Karpas-422 (cell line): ENCODE measurements at regions not wholly inside any gene's neighbourhood (a gene's known extent, or its start where the extent isn't known, plus 50 kb on each side); places are given as distances from the start of the nearest gene placed in this dataset.

ENCODE experiments used
- DNase-seq: peaks from one replicate; pipeline ENCODE4 v3.0.0-alpha.2; 2015
- H2AFZ ChIP-seq: fragments of 200-600 bp; sonication (generic); 2 replicates; pipeline ENCODE4 v1.6.1; 2014; ENCODE audit warnings: antibody characterized with exemption, low read length, mixed read lengths
- H3K27ac ChIP-seq: fragments of 200-600 bp; sonication (generic); 2 replicates; pipeline ENCODE4 v1.5.1; 2014; ENCODE audit warnings: mild to moderate bottlenecking, low read length, moderate library complexity
- H3K27me3 ChIP-seq: fragments of 200-600 bp; sonication (generic); 2 replicates; pipeline ENCODE4 v1.6.1; 2014; ENCODE audit warnings: low read length, mixed read lengths
- H3K36me3 ChIP-seq: fragments of 200-600 bp; sonication (generic); 2 replicates; pipeline ENCODE4 v1.6.1; 2014; ENCODE audit warnings: low read length, mixed read lengths; ENCODE audit not compliant: insufficient read depth
- H3K4me1 ChIP-seq: fragments of 200-600 bp; sonication (generic); 2 replicates; pipeline ENCODE4 v1.6.1; 2014; ENCODE audit warnings: mild to moderate bottlenecking, low read length, mixed read lengths
- H3K4me2 ChIP-seq: fragments of 200-600 bp; sonication (generic); 2 replicates; pipeline ENCODE4 v1.6.1; 2014; ENCODE audit warnings: low read length, low read depth, mild to moderate bottlenecking; ENCODE audit not compliant: poor library complexity, severe bottlenecking
- H3K4me3 ChIP-seq: fragments of 200-600 bp; sonication (generic); 2 replicates; pipeline ENCODE4 v1.5.1; 2014; ENCODE audit warnings: mild to moderate bottlenecking, antibody characterized with exemption, low read length, mixed read lengths
- H3K79me2 ChIP-seq: fragments of 200-600 bp; sonication (generic); 2 replicates; pipeline ENCODE4 v1.6.1; 2014; ENCODE audit warnings: mild to moderate bottlenecking, low read length, mixed read lengths
- H3K9ac ChIP-seq: fragments of 200-600 bp; sonication (generic); 2 replicates; pipeline ENCODE4 v1.6.0; 2014; ENCODE audit warnings: low read length
- H3K9me2 ChIP-seq: fragments of 200-600 bp; sonication (generic), shearing (Covaris generic); replicated peaks from 2 replicates; pipeline ENCODE4 v1.6.0; 2014; ENCODE audit warnings: mild to moderate bottlenecking, low read length, moderate library complexity; ENCODE audit not compliant: insufficient read depth
- H3K9me3 ChIP-seq: fragments of 300-700, 200-600 bp; sonication (generic); 2 replicates; pipeline ENCODE4 v1.6.1; 2014; ENCODE audit warnings: low read length, mixed read lengths
- H4K20me1 ChIP-seq: fragments of 200-600 bp; sonication (generic); 2 replicates; pipeline ENCODE4 v1.6.1; 2014; ENCODE audit warnings: mild to moderate bottlenecking, antibody characterized with exemption, low read length, low read depth; ENCODE audit not compliant: insufficient read depth

DNA sequence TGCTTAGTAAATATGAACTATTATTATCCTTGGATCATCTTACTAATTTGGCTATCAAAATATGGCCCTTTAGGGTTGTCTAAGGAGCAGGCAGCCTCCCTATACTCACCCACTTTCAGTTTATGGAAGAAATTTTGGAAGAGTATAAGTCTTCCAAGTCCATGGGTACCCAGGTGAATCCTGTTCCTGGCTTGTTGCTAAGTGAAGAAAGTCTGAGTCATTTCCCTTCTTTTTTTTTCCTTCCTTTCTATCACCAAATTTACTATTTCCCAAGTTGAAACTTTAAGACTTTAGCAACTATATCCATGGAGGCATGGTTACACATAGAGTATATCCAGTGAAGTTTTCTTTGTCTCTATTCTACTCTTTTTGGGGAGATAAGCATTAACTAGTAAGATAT, 184.0 kb upstream of the ACTBL2 start:
- no peaks in the 10 kb centered on the region for H3K36me3 ChIP-seq
- H3K9me2 ChIP-seq, result no peaks in the 10 kb centered on the region
- no peak overlapping the region for H3K27ac ChIP-seq
- H3K79me2 ChIP-seq, result no peaks in the 10 kb centered on the region
- DNase-seq, result no peak
- H3K4me2 ChIP-seq, result no peak overlapping the region
- H3K9me3 ChIP-seq, result no peaks in the 10 kb centered on the region
- H4K20me1 ChIP-seq, result no peaks in the 10 kb centered on the region
- H3K27me3 ChIP-seq, result no peaks in the 10 kb centered on the region
- no peak overlapping the region for H3K4me3 ChIP-seq
- no peak overlapping the region for H3K9ac ChIP-seq
- no peak overlapping the region for H2AFZ ChIP-seq
- H3K4me1 ChIP-seq, result no peaks in the 10 kb centered on the region

DNA sequence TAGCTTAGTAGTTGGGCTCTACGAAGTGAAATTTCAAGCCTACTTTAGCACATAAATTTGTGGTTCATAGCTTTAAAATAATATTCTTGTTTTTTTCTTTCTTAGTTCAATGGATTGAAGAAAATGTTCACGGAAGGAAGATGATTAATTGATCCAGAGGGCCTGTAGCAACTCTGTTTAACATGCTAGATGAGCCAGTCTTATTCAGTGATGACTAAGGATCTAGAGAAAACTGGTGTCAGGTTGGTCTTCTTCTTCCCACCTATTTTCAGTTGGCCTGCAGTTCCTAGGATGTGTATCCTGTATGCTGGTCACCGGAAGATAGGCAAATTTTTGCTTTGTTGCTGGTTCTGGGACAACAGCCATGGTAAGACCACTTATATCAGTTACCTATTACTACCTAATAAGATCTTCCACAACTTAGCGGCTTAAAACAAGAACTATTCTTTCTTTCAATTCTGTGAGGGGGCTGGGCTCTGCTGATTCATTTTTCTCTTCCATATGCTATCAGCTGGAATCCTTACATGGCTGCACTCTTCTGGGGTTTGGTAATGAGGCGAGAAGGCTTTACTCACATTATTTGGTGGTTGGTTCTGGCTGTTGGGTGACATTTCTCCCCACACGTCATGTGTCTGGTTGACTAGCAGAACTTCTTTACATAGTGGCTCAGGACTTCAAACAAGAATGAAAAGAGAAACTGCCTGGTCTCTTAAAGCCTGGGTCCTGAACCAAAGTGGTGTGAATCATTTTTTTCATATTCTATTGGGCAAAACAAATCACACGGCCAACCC, 182.7 kb upstream of the ACTBL2 start:
- Histone ChIP-seq H3K27ac (no peak overlapping the region), H3K9ac (no peak overlapping the region), H3K4me3 (no peak overlapping the region)

DNA sequence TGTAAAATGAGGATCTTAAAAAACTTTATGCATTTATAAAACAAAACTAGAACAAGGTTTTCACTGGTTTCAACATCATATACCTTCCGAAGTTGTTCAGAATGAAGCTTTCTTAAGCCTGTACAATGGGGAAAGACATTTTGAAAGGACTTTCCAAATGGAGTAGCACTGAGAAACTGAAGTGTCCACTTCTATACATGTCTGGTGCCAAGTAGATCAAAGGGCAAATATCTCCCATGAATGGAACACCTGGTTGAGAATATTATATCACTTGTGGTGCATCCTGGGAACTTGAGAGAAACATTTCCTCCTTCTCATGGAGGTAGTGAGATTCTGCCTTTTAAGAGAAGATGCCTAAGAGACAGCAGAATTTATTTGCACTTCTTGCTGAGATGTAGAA, 182.1 kb upstream of the ACTBL2 start:
- no peaks in the 10 kb centered on the region for H3K27me3 ChIP-seq
- H3K4me1 ChIP-seq, result no peaks in the 10 kb centered on the region
- no peaks in the 10 kb centered on the region for H3K36me3 ChIP-seq
- H3K9ac ChIP-seq, result no peak overlapping the region
- no peaks in the 10 kb centered on the region for H3K9me3 ChIP-seq
- H3K4me2 ChIP-seq, result no peak overlapping the region
- DNase-seq, result no peak
- H4K20me1 ChIP-seq, result no peaks in the 10 kb centered on the region
- H3K79me2 ChIP-seq, result no peaks in the 10 kb centered on the region
- H2AFZ ChIP-seq, result no peak overlapping the region
- no peak overlapping the region for H3K27ac ChIP-seq
- no peak overlapping the region for H3K4me3 ChIP-seq
- no peaks in the 10 kb centered on the region for H3K9me2 ChIP-seq

More for the DNA sequence above, 182.7 kb upstream of the ACTBL2 start:
- H4K20me1 ChIP-seq, result no peaks in the 10 kb centered on the region
- H3K27me3 ChIP-seq, result no peaks in the 10 kb centered on the region
- no peak overlapping the region for H2AFZ ChIP-seq
- DNase-seq, result no peak
- H3K9me3 ChIP-seq, result no peaks in the 10 kb centered on the region
- H3K9me2 ChIP-seq, result no peaks in the 10 kb centered on the region
- H3K36me3 ChIP-seq, result no peaks in the 10 kb centered on the region
- H3K4me2 ChIP-seq, result no peak overlapping the region
- no peaks in the 10 kb centered on the region for H3K4me1 ChIP-seq
- no peaks in the 10 kb centered on the region for H3K79me2 ChIP-seq

DNA sequence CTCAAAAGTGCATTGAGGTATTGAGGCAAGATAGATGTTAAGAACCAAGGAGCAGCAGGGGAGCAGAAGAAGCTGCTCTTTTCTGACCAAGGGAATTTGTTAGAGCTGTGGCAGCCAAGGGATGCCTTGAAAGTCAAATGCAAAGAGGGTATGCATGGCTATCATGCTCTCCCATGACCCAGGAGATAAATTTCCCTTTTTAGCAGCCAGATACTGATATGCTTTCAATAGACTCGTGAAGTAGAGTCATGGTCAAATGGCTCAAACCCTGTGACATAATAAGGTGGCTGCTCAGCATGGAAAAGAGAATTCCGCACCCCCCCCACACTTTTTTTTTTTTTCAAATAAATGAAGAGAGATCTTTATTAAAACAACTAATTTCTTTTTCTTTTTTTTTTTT, 180.9 kb upstream of the ACTBL2 start:
- H3K4me1 ChIP-seq, result no peaks in the 10 kb centered on the region
- DNase-seq, result no peak
- no peak overlapping the region for H3K4me3 ChIP-seq
- H3K27me3 ChIP-seq, result no peaks in the 10 kb centered on the region
- no peak overlapping the region for H3K9ac ChIP-seq
- no peaks in the 10 kb centered on the region; the same call in 1 of the 2 replicates for H3K9me2 ChIP-seq
- H2AFZ ChIP-seq, result no peak overlapping the region
- no peaks in the 10 kb centered on the region for H3K79me2 ChIP-seq
- H3K4me2 ChIP-seq, result no peak overlapping the region
- H3K9me3 ChIP-seq, result no peaks in the 10 kb centered on the region
- no peak overlapping the region for H3K27ac ChIP-seq
- no peaks in the 10 kb centered on the region for H3K36me3 ChIP-seq
- H4K20me1 ChIP-seq, result no peaks in the 10 kb centered on the region

DNA sequence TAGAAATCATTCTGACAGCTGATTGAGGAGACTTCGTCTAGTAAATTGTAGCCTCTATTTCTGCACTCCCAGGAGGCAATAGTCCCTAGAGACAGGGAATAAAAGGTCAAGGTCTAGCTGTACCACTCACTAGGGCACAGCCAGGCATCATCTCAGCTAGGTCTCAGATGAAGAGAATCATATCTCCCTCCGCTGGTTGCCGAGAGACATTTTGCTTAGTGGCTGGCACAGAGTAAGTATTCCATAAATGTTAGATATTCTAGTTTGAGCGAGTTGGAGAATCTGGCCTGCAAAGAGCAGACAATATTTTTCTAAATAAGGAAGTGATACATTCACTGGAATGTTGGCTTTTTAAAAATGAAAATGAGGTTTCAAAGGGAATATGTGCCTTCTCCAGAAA, 180.4 kb upstream of the ACTBL2 start:
- no peaks in the 10 kb centered on the region; the same call in 1 of the 2 replicates for H3K9me2 ChIP-seq
- H3K79me2 ChIP-seq, result no peaks in the 10 kb centered on the region
- no peaks in the 10 kb centered on the region for H3K36me3 ChIP-seq
- no peak for DNase-seq
- no peaks in the 10 kb centered on the region for H3K4me1 ChIP-seq
- H3K27ac ChIP-seq, result no peak overlapping the region
- no peaks in the 10 kb centered on the region for H3K9me3 ChIP-seq
- no peak overlapping the region for H3K4me3 ChIP-seq
- H3K9ac ChIP-seq, result no peak overlapping the region
- H3K27me3 ChIP-seq, result no peaks in the 10 kb centered on the region
- no peak overlapping the region for H3K4me2 ChIP-seq
- H4K20me1 ChIP-seq, result no peaks in the 10 kb centered on the region
- no peak overlapping the region for H2AFZ ChIP-seq

DNA sequence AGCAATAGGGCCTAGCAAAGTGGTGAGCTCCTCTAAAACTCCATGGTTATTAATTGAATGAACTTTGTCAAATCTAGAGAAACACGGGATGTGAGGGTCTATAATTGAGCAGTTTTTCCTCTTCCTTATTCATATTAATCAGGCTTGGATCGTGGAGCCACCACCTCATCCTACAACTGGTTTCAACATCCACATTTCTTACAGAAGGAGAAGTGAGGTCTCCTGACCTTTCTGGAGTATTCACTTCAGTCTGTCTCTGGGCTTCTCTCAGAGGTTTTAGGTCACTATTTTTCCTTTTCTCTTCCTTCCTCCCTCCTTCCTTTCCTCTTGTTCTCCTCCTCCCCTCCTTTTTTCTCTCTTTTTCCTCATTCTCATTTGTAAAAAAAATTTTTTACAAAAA, 177.3 kb upstream of the ACTBL2 start:
- no peaks in the 10 kb centered on the region for H3K27me3 ChIP-seq
- no peak overlapping the region for H3K4me2 ChIP-seq

DNA sequence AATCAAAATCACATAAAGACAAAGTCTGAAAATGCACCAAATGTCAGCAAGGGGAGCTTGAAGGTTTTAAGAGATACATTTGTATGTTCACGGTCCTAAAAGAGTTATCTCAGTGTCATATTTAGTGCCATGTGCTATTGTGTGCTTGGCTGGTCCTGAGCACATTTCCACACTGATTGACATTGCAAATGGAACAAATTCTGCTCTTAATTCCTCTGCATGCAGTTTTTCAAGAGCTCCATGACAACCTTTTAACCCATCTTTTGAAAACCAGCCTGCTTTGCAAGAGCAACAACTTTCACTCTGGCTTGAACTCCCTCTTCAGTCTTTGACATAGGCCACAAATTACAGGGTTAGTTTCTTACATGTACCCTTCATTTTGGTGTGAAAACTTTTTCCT, 175.4 kb upstream of the ACTBL2 start:
- Histone ChIP-seq H3K36me3 (no peaks in the 10 kb centered on the region), H3K27ac (no peak overlapping the region), H3K27me3 (no peaks in the 10 kb centered on the region), H3K4me2 (no peak overlapping the region), H3K4me3 (no peak overlapping the region), H2AFZ (no peak overlapping the region), H3K9me3 (no peaks in the 10 kb centered on the region), H3K79me2 (no peaks in the 10 kb centered on the region), H3K9me2 (no peaks in the 10 kb centered on the region; the same call in 1 of the 2 replicates), H4K20me1 (no peaks in the 10 kb centered on the region), H3K9ac (no peak overlapping the region), H3K4me1 (no peaks in the 10 kb centered on the region)
- DNase-seq, result no peak

More for the DNA sequence above, 177.3 kb upstream of the ACTBL2 start:
- no peak for DNase-seq
- no peaks in the 10 kb centered on the region for H3K9me3 ChIP-seq
- H3K79me2 ChIP-seq, result no peaks in the 10 kb centered on the region
- no peak overlapping the region for H3K4me3 ChIP-seq
- no peak overlapping the region for H2AFZ ChIP-seq
- no peaks in the 10 kb centered on the region for H3K36me3 ChIP-seq
- no peaks in the 10 kb centered on the region for H3K4me1 ChIP-seq
- H3K9ac ChIP-seq, result no peak overlapping the region
- H3K27ac ChIP-seq, result no peak overlapping the region
- no peaks in the 10 kb centered on the region; the same call in 1 of the 2 replicates for H3K9me2 ChIP-seq
- no peaks in the 10 kb centered on the region for H4K20me1 ChIP-seq

DNA sequence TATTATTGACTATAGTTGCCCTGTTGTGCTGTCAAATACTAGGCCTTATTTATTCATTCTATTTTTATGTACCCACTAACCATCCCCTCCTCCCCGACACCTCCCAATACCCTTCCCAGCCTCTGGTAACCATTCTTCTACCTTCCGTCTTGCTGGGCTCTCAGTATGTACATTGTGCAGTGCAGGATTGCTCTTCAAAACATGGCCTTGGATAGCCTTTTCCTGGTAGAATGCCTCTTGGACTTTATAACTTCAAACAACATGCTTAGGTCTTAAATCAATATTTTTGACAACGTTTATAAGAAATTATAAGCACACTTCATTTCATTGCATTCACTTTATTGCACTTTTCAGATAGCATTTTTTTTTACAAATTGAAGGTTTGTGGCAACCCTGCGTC, 172.6 kb upstream of the ACTBL2 start:
- Histone ChIP-seq H3K36me3 (no peaks in the 10 kb centered on the region), H3K9ac (no peak overlapping the region), H3K27me3 (no peaks in the 10 kb centered on the region), H3K4me3 (no peak overlapping the region), H4K20me1 (no peaks in the 10 kb centered on the region), H3K4me1 (no peaks in the 10 kb centered on the region), H3K4me2 (no peak overlapping the region), H3K9me3 (no peaks in the 10 kb centered on the region), H3K9me2 (no peaks in the 10 kb centered on the region; the same call in 1 of the 2 replicates), H2AFZ (no peak overlapping the region), H3K79me2 (no peaks in the 10 kb centered on the region), H3K27ac (no peak overlapping the region)
- DNase-seq, result no peak
